ENCODE measurements at regions not wholly inside any gene's neighbourhood (a gene's known extent, or its start where the extent isn't known, plus 50 kb on each side); places are given as distances from the start of the nearest gene placed in this dataset.

- DNase-seq (ENCODE audit: low spot score): no peak
These were observed 354.6 kb downstream of the ZSWIM6 start for GRCh38 chr5:61686491-61687257.

GRCh38 chr5:61687371-61687770, 355.3 kb downstream of the ZSWIM6 start:
- DNase-seq (ENCODE audit: low spot score): no peak

DNA sequence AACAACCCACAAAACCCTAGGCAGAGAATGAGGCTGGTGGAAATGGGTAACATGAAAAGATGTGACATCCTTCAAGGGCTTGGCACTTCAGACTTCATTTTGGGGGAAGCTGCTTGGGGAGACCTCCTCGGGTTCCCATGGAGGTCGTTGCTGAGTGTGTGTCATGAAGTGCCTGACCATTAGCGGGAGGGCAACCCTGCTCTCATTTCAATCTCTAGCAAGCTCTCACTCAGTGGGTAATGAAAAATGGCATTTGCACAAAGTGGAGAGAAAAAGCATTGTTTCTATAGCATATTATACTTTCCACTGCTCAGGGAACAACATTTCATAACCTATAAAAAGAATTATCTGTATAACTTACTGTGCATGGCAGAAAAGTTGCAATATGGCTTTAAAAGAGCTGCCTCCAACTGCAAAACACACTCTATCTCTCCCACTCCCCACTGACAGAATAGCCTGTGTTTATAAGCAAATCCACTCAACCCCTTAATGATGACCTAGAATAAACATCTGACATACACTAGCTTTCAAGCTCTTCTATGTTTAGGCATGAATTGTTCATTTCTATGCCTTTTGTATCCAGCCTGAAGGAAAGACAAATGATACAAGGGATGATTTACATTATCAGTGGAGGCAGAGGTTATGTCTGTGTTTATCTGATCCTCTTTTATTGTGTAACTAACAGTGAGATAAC, 357.2 kb downstream of the ZSWIM6 start:
- DNase-seq (ENCODE audit: low spot score): no peak

DNA sequence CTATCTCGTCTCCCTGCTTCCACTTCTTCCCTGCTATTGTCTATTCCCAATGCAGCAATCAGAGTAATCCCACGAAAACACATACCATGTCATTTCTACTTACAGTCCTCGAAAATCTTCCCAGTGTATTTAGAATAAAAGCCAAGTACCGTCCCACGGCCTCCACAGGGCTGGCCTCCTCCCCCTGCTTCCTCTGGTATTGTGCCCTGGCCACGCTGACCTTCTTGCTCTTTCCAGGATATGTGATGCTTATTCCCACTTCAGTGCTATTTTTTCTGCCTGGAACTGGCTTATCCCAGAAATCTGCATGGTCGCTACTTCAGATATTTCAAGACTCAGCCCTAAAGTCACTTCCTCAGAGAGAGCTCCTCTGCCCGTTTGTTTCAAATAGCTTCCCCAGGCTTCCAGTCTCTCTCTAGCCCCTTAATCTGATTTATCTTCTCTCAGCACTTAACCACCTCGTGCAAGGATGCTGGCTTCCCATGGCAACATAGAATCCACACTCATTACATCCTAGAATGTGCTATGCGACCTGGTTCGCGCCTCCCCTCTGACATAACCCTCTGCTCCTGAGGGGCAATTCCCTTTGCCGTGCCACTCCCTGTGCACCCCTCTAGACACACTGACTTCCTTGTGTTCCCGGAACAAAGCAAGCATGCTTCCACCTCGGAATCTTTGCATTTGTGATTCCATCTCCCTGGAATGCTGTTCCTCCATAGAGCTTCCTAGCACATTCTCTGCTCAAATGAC, 365.9 kb downstream of the ZSWIM6 start:
- DNase-seq (ENCODE audit: low spot score): no peak

DNA sequence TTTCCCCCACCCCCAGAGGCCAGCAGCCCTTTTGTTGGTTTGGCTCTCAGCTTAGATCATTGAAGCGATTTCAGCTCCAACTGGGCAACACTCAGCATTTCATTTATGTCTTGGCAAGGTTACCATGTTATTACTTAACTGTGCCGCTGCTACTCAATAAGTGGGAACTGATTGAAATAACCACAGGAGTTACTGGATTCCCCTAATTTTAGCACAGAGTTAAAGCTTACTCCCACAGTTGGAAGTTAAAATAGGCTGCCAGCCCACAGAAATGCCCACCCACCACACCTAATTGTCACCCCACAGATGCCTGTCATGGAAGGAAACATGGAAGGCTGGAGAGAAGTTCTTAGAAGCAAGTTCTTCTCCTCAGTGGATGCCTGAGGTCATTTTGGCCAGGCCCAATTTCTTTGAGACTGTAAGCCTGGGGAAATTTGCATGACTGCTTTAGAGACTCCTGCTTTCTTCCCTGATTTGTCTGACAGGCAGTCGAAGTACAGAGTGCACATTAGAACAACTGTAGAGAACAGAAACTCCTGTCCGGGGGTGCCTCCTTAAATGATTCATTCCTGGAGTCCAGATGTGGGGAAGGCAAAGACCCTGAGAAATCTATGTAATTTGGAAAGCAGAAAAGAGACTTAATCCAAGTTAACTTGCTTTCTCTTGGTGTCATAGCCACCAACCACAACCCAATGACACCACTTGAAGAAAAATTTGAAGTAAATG, 370.0 kb downstream of the ZSWIM6 start:
- DNase-seq (ENCODE audit: low spot score): no peak

GRCh38 chr5:61702784-61703183, 370.7 kb downstream of the ZSWIM6 start:
- DNase-seq (ENCODE audit: low spot score): no peak

- no peak for DNase-seq (ENCODE audit: low spot score)
These were observed 372.2 kb downstream of the ZSWIM6 start for GRCh38 chr5:61704289-61704688.

GRCh38 chr5:61706751-61707150, 374.7 kb downstream of the ZSWIM6 start:
- DNase-seq (ENCODE audit: low spot score): no peak

DNA sequence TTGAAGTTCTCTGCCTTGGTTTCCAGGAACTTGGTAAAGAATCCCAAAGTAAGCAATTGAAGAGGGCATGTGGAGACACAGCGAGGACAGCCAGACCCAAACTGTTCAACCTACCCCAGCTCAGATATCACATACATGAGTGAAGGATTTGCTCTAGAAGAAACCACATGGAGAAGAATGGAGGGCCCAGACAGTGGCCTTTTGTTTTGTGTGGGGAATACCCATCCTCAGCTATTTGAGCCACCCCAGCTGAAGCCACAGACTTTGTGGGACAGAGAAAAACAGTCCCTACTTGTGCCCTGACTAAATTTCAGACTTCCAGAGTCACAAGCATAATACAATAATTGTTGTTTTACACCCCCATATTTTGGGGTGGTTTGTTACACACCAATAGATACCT, 387.1 kb downstream of the ZSWIM6 start:
- no peak for DNase-seq (ENCODE audit: low spot score)

DNA sequence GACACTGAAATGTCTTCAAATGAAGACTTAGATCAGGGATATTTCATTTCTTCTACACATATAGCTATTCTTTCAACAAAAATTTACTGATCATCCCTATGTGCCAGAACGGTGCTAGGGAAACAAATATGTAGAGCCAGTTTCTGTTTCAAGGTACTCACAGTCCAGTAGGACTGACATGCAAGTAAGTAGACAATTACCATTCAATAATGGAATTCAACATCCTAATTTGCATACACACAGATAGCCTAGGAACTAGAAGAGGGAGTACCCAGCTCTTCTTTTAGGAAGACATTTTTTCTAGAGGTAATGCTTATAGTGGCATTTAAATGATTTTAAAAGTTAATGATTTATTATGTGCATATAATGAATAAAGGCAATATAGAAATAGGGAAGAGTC, 388.8 kb downstream of the ZSWIM6 start:
- no peak for DNase-seq (ENCODE audit: low spot score)

DNA sequence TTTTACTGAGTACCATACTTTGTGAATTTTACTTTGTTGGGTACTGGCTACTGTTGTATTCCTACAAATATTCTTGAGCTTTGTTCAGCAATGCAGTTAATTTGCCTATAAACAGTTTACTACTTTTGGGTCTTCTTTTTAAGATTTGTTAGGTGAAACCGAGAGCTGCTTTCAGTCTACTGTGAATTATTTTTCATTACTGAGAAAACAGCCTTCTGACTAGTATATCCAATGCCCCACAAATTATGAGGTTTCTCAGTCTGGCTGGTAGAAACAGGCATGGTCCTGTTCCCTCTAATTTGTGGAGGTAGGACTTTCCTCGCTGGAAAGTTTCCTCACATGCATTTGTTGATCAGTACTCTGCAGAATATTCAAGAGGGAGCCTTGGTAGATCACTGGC, 392.0 kb downstream of the ZSWIM6 start:
- no peak for DNase-seq (ENCODE audit: low spot score)

- DNase-seq (ENCODE audit: low spot score): no peak
These were observed 396.2 kb downstream of the ZSWIM6 start for GRCh38 chr5:61728287-61728686.

DNA sequence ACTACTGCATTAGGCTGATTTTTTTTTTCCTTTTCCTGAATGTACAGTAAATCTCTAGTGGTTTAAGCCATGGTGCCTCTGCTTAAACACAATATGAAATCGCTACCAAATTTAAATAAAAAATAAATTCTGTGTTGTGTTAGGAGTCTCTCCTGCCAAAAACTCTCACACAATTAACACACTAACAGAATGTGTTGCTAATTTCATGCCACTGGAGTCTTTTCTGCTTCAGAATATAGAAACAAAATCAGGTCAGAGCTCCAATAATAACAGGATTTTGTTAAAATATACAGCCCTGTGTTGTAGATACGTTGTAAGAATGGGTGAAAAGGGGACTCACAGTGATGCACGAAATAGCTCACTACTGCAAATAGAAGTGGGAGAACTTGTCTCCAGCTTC, 398.8 kb downstream of the ZSWIM6 start:
- DNase-seq (ENCODE audit: low spot score): no peak

- no peak for DNase-seq (ENCODE audit: low spot score)
These were observed 399.3 kb downstream of the ZSWIM6 start for GRCh38 chr5:61731267-61731945.

DNA sequence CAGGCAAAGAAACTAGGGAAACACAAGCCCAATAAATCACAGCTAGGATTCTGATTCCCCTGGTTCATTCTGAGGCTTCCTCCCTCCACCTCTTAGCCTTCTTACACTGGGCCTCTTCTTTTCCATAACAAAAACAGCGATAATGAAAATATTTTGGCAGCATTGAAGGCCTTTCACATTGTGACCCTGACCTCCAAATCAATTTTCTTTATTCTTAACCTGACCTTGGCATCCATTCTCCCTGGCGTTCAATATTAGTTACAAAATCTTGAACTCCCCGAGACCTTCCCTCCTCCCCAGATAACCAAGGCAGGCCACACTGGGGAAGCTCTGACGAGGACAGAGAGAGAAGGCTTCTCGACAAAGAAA, 399.9 kb downstream of the ZSWIM6 start:
- no peak for DNase-seq (ENCODE audit: low spot score)

- no peak for DNase-seq (ENCODE audit: low spot score)
These were observed 400.3 kb downstream of the ZSWIM6 start for GRCh38 chr5:61732369-61732768.

DNA sequence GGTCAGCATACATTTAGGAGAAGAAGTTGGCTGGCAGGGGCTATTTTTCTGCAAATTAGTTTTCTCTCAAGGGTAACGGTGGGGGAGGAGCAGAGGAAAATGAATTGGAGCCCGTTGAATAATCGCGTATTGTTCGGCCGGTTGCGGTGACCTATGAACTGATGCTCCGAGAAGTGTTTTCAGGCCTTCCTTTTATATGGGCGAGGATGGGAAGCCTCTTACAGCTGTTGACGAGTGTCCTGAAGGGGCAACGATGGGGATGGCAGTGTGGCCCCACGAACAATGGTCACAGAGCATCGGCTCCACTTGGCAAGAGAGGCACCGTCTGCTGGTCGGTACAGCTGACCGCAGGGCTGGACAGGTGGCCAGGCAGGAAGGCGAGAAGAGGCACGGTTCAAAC, 400.7 kb downstream of the ZSWIM6 start:
- DNase-seq (ENCODE audit: low spot score): no peak

- DNase-seq (ENCODE audit: low spot score): no peak
These were observed 401.9 kb downstream of the ZSWIM6 start for GRCh38 chr5:61734001-61734400.

- no peak for DNase-seq (ENCODE audit: low spot score)
These were observed 402.9 kb downstream of the ZSWIM6 start for GRCh38 chr5:61734966-61735365.

GRCh38 chr5:61735531-61735930, 403.5 kb downstream of the ZSWIM6 start:
- no peak for DNase-seq (ENCODE audit: low spot score)

DNA sequence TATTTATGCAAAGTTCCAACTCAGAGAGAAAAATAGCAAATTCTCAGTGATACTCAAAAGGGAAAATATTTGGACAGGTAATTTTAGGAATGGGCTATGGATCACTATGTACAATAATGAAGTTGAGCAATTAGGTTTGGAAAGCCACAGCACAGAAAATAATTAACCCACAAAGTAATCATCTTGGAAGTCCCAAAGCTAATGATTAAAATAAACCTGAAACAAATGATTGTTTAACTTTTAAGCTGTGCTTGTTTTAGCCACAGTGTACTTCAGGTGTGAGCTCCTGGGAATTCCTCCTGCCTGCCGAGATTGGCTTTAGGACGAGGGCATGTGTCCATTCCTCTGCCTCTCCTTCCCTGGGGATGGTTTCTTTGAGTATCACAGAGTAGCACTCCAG, 403.9 kb downstream of the ZSWIM6 start:
- DNase-seq (ENCODE audit: low spot score): no peak
